Stimulated activated CD4-positive, alpha-beta T cell treated with anti-CD3 and anti-CD28 coated beads, Interleukin-12 subunit alpha, Interleukin-12 subunit beta, amount 100 ng/mL, for 48 hours (primary cell): ENCODE measurements at regions not wholly inside any gene's neighbourhood (a gene's known extent, or its start where the extent isn't known, plus 50 kb on each side); places are given as distances from the start of the nearest gene placed in this dataset.

ENCODE experiments used
- DNase-seq, 3 donors: peaks; one replicate each; pipeline ENCODE4 v3.0.0-alpha.2; 2020; ENCODE audit warnings: low read depth in 2 of 3, low spot score in 1 of 3

- no peak for DNase-seq
These were observed 747.3 kb downstream of the EFNA5 start for GRCh38 chr5:106923409-106923808.

- DNase-seq, result no peak
These were observed 749.2 kb downstream of the EFNA5 start for GRCh38 chr5:106921567-106921966.

GRCh38 chr5:106910486-106910885 is 760.3 kb downstream of the EFNA5 start:
- DNase-seq, result no peak

- DNase-seq, result no peak
These were observed 761.0 kb downstream of the EFNA5 start for GRCh38 chr5:106909716-106910115.

GRCh38 chr5:106907979-106908378 is 762.8 kb downstream of the EFNA5 start:
- no peak for DNase-seq

- DNase-seq, result no peak
These were observed 764.5 kb downstream of the EFNA5 start for GRCh38 chr5:106906199-106906598.

GRCh38 chr5:106894964-106895363 is 775.8 kb downstream of the EFNA5 start:
- DNase-seq, result no peak

GRCh38 chr5:106882035-106882434 is 788.7 kb downstream of the EFNA5 start:
- no peak for DNase-seq

- DNase-seq, result no peak
These were observed 790.1 kb downstream of the EFNA5 start for GRCh38 chr5:106880656-106881055.

GRCh38 chr5:106877881-106878280 is 792.9 kb downstream of the EFNA5 start:
- DNase-seq, result no peak

GRCh38 chr5:106876665-106877194 is 794.0 kb downstream of the EFNA5 start:
- DNase-seq, result no peak

GRCh38 chr5:106876298-106876622 is 794.5 kb downstream of the EFNA5 start:
- no peak for DNase-seq

- peak in 1 of 3 donors; percentile 14 for DNase-seq
These were observed 795.0 kb downstream of the EFNA5 start for GRCh38 chr5:106875591-106876297.

GRCh38 chr5:106874974-106875373 is 795.8 kb downstream of the EFNA5 start:
- no peak for DNase-seq

GRCh38 chr5:106874531-106874930 is 796.2 kb downstream of the EFNA5 start:
- DNase-seq, result no peak

GRCh38 chr5:106873568-106873967 is 797.2 kb downstream of the EFNA5 start:
- no peak for DNase-seq

GRCh38 chr5:106865279-106865678 is 805.5 kb downstream of the EFNA5 start:
- DNase-seq, result no peak

GRCh38 chr5:106862450-106863193 is 808.1 kb downstream of the EFNA5 start:
- no peak for DNase-seq

- DNase-seq, result no peak
These were observed 810.2 kb downstream of the EFNA5 start for GRCh38 chr5:106860398-106861044.

- DNase-seq, result no peak
These were observed 812.1 kb downstream of the EFNA5 start for GRCh38 chr5:106858616-106859015.

- no peak for DNase-seq
These were observed 815.8 kb downstream of the EFNA5 start for GRCh38 chr5:106854922-106855321.

- DNase-seq, result no peak
These were observed 816.5 kb downstream of the EFNA5 start for GRCh38 chr5:106854105-106854687.
